Suprapubic skin (tissue), 4 donors: ENCODE measurements at regions not wholly inside any gene's neighbourhood (a gene's known extent, or its start where the extent isn't known, plus 50 kb on each side); places are given as distances from the start of the nearest gene placed in this dataset.

Experiments used
- EP300 ChIP-seq: sonication (generic); formaldehyde crosslinking; IDR thresholded peaks from one replicate; pipeline ENCODE4 v1.6.1; 2017; ENCODE audit warnings: antibody characterized with exemption
- POLR2A ChIP-seq, 2 donors: fragments of 450-650 bp; IDR thresholded peaks; one replicate each; pipeline ENCODE4 v1.6.1; 2017; ENCODE audit warnings: antibody characterized with exemption in 2 of 2, mild to moderate bottlenecking in 2 of 2, moderate library complexity in 2 of 2
- POLR2AphosphoS5 ChIP-seq, 3 donors: sonication (generic); formaldehyde crosslinking; IDR thresholded peaks; one replicate each; pipeline ENCODE4 v1.6.1; 2017; ENCODE audit warnings: antibody characterized with exemption in 3 of 3
- TF ChIP-seq, protein P1 (sequence below), 2 donors: fragments of 200-600 bp in 1 of 2; fragments of 450-650 bp in 1 of 2; sonication (generic) in 1 of 2; IDR thresholded peaks; one replicate each; pipeline ENCODE4 v1.5.1; 2016 to 2019; ENCODE audit warnings: antibody characterized with exemption in 2 of 2, mild to moderate bottlenecking in 1 of 2, moderate library complexity in 1 of 2

DNA sequence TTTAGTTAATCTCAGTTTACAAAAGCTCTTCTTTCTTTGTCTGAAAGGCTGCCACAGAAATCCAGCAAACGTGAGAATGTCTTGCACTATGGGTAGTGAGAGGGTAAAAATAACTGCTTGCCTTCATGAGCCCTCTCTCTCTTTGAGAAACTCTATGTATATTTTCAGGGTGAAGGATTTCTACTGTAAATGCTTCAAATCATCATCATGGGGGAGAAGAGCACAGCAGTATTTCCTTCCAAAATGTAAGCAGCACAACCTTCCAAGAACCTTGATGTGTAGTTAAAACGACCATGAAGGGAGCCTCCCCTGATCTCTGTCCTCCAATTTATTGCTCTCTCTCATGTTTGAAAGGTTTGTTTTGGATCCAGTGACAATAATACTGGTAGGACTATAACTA lies 141.3 kb upstream of the CENPW start:
- TF ChIP-seq, protein P1, sequence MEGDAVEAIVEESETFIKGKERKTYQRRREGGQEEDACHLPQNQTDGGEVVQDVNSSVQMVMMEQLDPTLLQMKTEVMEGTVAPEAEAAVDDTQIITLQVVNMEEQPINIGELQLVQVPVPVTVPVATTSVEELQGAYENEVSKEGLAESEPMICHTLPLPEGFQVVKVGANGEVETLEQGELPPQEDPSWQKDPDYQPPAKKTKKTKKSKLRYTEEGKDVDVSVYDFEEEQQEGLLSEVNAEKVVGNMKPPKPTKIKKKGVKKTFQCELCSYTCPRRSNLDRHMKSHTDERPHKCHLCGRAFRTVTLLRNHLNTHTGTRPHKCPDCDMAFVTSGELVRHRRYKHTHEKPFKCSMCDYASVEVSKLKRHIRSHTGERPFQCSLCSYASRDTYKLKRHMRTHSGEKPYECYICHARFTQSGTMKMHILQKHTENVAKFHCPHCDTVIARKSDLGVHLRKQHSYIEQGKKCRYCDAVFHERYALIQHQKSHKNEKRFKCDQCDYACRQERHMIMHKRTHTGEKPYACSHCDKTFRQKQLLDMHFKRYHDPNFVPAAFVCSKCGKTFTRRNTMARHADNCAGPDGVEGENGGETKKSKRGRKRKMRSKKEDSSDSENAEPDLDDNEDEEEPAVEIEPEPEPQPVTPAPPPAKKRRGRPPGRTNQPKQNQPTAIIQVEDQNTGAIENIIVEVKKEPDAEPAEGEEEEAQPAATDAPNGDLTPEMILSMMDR (IDR thresholded peaks at IDR 0.05), result no peak
- TF ChIP-seq POLR2AphosphoS5 (IDR thresholded peaks at IDR 0.05), result no peak
- no peak for TF ChIP-seq EP300
- TF ChIP-seq POLR2A (IDR thresholded peaks at IDR 0.05), result no peak
